ENCODE measurements at regions not wholly inside any gene's neighbourhood (a gene's known extent, or its start where the extent isn't known, plus 50 kb on each side); places are given as distances from the start of the nearest gene placed in this dataset.
A peak's percentile ranks its signal among the peaks of the same experiment; 100 is the strongest.
"Not testable (repeated sequence)": the region's sequence is repeated elsewhere in the genome, so short reads cannot be mapped to it uniquely, and the experiment has no call there.

DNA sequence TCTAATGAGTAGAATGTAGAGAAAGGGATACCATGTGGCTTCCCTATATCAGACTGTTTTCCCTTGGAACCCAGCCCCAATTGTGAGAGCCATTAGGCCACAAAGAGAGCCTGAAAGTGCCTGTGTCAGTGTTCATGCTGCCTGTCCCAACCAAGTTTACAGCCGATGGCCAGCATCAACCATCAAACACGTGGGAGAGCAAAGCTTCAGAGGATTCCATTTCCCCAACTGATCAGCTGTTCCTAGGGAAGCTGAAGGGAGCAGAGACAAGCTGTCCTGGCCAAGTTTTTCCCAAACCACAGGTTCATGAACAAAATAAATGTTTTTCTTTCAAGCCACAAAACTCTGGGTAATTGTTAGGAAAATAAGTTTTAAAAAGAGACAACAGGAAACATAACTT lies 589.0 kb upstream of the DEFB115 start:
- DNase-seq (ENCODE audit: low read depth), result not testable (repeated sequence)

DNA sequence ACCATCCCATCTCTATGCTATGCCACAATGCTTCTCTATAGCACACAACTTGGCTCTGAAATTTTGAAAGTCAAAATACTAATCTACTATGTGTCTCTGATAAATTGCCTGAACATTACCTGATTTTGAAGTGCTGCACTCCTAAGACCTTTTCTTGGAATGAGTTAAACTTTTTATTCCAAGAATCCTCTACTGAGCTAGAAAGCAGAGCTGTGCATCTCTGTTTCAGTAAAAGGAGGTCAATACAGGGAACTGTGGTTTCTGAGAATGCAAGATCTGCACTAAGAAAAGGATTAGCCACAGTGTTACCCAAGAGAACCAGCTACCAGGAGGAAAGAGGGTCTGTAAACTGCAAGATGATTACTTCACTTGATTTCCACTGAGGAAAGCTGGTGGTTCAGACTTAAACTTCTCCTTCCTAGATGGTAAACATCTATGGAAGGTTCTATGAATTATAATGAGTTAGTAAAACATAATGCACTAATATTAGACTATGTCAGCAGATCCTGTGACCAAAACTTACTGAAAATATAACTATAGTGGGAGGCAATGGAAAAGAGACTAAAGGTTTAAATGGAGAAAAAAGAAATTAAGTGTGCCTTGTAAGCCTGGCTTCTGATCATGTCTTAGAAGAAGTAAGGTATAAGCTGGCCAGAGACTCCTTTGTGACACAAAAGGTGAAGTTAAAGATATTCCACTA lies 588.0 kb upstream of the DEFB115 start:
- DNase-seq (ENCODE audit: low read depth), result not testable (repeated sequence)

DNA sequence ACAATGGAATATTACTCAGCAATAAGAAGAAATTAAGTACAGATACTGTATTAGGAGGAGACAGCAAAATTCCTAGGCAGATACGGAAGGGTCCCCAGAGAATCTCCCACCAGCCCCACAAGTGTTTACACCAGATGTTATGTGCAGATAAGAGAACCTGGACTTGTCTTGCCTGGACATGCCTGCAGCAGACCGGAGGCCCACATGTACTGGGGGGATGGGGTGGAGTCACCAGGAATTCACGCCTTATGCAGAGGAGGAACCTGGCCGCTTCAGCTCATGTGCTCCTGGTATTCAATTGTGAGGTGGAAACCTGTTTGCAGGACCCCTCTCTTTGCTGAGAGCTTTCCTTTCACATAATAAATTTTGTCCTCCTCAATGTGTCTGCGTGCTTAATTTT lies 586.3 kb upstream of the DEFB115 start:
- not testable (repeated sequence) for DNase-seq (ENCODE audit: low read depth)

- not testable (repeated sequence) for DNase-seq (ENCODE audit: low read depth)
These were observed 581.4 kb upstream of the DEFB115 start for GRCh38 chr20:30675988-30676564.

DNA sequence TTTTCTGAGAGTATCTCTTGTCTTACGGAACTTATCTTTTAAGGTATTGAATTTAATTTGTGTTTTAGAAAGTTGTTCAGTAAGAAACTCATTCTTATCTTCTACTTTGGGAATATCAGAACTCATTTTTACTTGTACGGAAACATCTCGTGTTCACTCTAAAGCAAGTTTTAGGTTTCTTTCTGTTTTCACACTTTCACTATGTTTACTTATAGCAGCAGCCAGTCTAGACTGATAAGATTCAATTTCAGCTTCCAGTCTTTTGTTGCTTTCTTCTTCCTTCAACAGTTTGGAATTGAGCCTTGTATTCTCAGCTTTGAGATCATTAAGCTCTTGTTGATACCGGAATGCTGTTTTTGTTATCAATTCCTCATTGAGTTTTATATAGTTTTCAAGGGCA lies 575.2 kb upstream of the DEFB115 start:
- not testable (repeated sequence) for DNase-seq (ENCODE audit: low read depth)

- DNase-seq (ENCODE audit: low read depth), result not testable (repeated sequence)
These were observed 544.6 kb upstream of the DEFB115 start for GRCh38 chr20:30712861-30713260.

DNA sequence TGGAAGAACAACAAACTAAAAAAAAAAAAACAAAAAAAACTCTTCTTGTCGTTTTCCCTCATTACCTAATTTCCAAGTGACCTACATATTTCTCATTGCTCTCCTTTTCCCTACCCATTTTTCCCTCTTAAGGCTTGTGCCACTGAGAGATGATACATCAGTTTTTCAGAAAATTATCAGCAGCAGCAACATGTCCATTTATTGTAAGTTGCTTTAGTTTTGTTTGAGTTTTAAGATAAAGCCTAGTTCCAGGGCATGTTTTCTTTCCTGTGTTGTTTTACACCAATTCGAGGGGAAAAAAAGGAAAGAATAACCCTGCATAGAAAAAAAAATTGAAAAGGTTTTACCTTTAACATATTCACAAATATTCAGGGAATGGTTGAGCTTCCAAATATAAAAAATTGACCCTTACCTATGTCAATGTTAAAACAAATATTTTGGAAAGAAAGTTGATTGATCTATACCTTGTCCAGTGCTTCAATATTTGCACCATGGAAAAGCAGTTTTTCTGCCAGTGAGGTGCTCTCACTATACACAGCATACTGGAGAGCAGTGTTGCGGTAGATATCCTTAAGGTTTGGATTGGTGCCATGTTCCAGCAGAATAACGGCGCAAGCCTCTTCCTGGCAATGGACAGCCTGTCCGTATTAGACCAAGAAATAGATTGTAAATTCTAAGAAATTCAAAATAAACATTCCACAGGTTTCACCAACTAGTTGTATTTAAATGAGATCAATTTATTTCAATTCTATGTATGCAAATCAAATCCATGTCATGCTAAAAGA lies 537.9 kb upstream of the DEFB115 start:
- DNase-seq (ENCODE audit: low read depth), result not testable (repeated sequence)

GRCh38 chr20:30723511-30723910 lies 534.0 kb upstream of the DEFB115 start:
- DNase-seq (ENCODE audit: low read depth), result not testable (repeated sequence)

DNA sequence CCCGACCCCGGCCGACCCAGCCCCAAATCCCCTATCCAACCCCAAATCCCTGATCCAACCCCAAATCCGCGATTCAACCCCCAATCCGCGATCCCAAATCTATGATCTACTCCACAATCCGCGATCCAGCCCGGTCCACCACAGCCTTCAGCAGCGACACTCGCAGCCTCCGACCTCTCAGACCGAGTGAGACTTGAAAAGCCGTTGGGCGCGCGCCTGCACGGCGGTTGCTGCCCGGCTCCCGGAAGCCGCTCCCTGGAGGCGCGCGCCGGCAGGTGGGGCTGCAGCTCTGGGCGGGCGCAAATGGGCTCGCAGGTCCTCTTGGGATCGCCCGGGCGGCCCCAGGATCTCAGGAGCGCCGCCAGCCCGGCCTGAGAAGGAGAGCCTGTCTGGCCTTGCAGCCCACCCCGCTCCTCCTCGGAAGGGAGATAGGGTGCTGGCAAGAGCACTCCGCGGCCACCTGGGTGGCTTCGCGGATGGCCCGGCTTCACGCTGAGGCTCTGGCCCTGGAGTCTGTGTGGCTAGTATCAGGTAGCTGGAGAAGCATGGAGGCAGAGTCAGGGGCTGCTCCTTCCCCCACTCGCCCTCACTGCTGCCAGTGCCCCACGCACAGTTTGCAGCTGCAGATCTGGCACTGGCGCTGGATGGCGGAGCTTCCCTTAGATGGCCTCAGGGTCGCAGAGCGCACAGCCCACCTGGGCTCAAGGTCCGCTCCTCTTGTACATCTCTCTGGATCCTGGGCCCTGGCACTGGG lies 533.4 kb upstream of the DEFB115 start:
- DNase-seq (ENCODE audit: low read depth), result peak; percentile 17

GRCh38 chr20:30724688-30725074 lies 532.8 kb upstream of the DEFB115 start:
- DNase-seq (ENCODE audit: low read depth), result not testable (repeated sequence)

DNA sequence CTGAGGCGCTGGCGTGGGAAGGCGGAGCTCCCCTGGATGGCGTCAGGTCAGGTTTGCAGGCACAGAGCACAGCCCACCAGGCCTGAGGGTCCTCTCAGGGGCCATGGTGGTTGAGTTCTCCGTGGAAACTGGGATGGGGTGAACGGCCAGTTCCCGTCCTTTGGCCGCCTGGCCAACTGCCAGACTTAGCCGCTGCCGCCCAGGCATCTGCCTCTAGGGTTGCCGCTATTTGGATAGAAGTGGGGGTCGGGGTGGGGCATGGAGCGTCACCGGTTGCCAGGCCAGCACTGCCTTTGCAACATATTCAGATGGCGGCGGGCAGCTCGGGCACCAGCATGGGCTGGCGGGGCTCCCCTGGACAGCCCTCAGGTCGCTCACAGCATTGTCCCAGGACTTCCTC lies 532.3 kb upstream of the DEFB115 start:
- DNase-seq (ENCODE audit: low read depth), result not testable (repeated sequence)

- not testable (repeated sequence) for DNase-seq (ENCODE audit: low read depth)
These were observed 529.1 kb upstream of the DEFB115 start for GRCh38 chr20:30728271-30728885.

Data from activated T-cell treated with anti-CD3 and anti-CD28 coated beads for 48 hours (primary cell).